A549 (cell line): ENCODE measurements at regions not wholly inside any gene's neighbourhood (a gene's known extent, or its start where the extent isn't known, plus 50 kb on each side); places are given as distances from the start of the nearest gene placed in this dataset.

ENCODE experiments used
- ATAC-seq, 2 experiments: fragments of 200-7000 bp in 1 of 2; fragments of >200 bp in 1 of 2; cut with Nextera tagmentation in 1 of 2; cut with Tn5 transposase in 1 of 2; 3 replicates each; pipeline versions ENCODE4 v1.8.0 to v1.9.1; 2018 to 2020; ENCODE audit warnings: mild to moderate bottlenecking in 1 of 2, moderate library complexity in 1 of 2
- CTCF ChIA-PET: fragments of 300-600 bp; sonication (Branson Sonifier 250); formaldehyde crosslinking; extraction: SDS; loops from one replicate; lab custom pipeline; 2021; ENCODE audit warnings: antibody characterized with exemption, inconsistent platforms; lab: Yijun Ruan, JAX
- POLR2A ChIA-PET: fragments of 350-600 bp; formaldehyde crosslinking; extraction: SDS; loops from one replicate; lab custom pipeline; 2021; ENCODE audit warnings: antibody characterized with exemption, inconsistent platforms; lab: Yijun Ruan, JAX
- DNase-seq, 2 experiments: peaks; one replicate each; pipeline versions ENCODE4 v3.0.0 to v3.0.0-alpha.2; 2011 to 2016; ENCODE audit warnings: low read depth in 1 of 2, low spot score in 1 of 2
- FAIRE-seq: peaks from 2 replicates; lab custom pipeline; 2011; peaks lifted over from hg19 to GRCh38; lab: Jason Lieb, UNC
- H3K27ac ChIP-seq, 2 experiments: fragments of >200 bp; sonication (Bioruptor Twin); formaldehyde crosslinking; 3 replicates each; pipeline ENCODE4 v1.5.1; 2016 to 2017
- H3K4me1 ChIP-seq: fragments of >200 bp; sonication (Bioruptor Twin); formaldehyde crosslinking; 3 replicates; pipeline ENCODE4 v1.6.1; 2016
- H3K4me2 ChIP-seq: fragments of >200 bp; sonication (Bioruptor Twin); formaldehyde crosslinking; 3 replicates; pipeline ENCODE4 v1.6.1; 2016
- H3K4me3 ChIP-seq: fragments of >200 bp; sonication (Bioruptor Twin); formaldehyde crosslinking; 3 replicates; pipeline ENCODE4 v1.5.1; 2016
- H3K9me3 ChIP-seq: fragments of >200 bp; sonication (Bioruptor Twin); formaldehyde crosslinking; 3 replicates; pipeline ENCODE4 v1.6.1; 2016
- BHLHE40 ChIP-seq: IDR thresholded peaks from 2 replicates; pipeline ENCODE4 v1.6.1; 2012; ENCODE audit warnings: low read depth, low read length, inconsistent platforms
- CEBPB ChIP-seq, 2 experiments: fragments of >200 bp in 1 of 2; sonication (Bioruptor Twin) in 1 of 2; formaldehyde crosslinking in 1 of 2; IDR thresholded peaks; 2 replicates each; pipeline ENCODE4 v1.6.1; 2012 to 2016
- EHMT2 ChIP-seq: fragments of 200-600 bp; sonication (generic); IDR thresholded peaks from 2 replicates; pipeline ENCODE4 v1.6.1; 2016; ENCODE audit warnings: antibody characterized with exemption, low read depth, mild to moderate bottlenecking, moderate library complexity
- FOSL2 ChIP-seq, 2 experiments: fragments of 450-650 bp in 1 of 2; fragments of >200 bp in 1 of 2; sonication (Bioruptor Twin) in 1 of 2; formaldehyde crosslinking; IDR thresholded peaks; 2 replicates each; pipeline versions ENCODE4 v1.5.0 to v1.6.1; 2016 to 2020; ENCODE audit warnings: mild to moderate bottlenecking in 1 of 2, moderate library complexity in 1 of 2
- GATA3 ChIP-seq: IDR thresholded peaks from 2 replicates; pipeline ENCODE4 v1.6.1; 2012; ENCODE audit warnings: borderline replicate concordance
- HEYL ChIP-seq: fragments of 250-450 bp; sonication (Bioruptor Pico); IDR thresholded peaks from 2 replicates; pipeline ENCODE4 v1.8.0; 2021; ENCODE audit warnings: mild to moderate bottlenecking, moderate library complexity
- HOXB5 ChIP-seq: fragments of 250-450 bp; sonication (Bioruptor Pico); IDR thresholded peaks from 2 replicates; pipeline ENCODE4 v1.5.0; 2020; ENCODE audit warnings: mild to moderate bottlenecking, moderate library complexity
- KDM1A ChIP-seq: fragments of 200-600 bp; sonication (generic); IDR thresholded peaks from 2 replicates; pipeline ENCODE4 v1.6.1; 2016; ENCODE audit warnings: low read depth, mild to moderate bottlenecking
- NPAS2 ChIP-seq: fragments of 250-450 bp; sonication (Bioruptor Pico); IDR thresholded peaks from 2 replicates; pipeline ENCODE4 v1.8.0; 2022; ENCODE audit warnings: mild to moderate bottlenecking, moderate library complexity, borderline replicate concordance
- NR3C1 ChIP-seq: fragments of >200 bp; sonication (Bioruptor Twin); formaldehyde crosslinking; IDR thresholded peaks from 3 replicates; pipeline ENCODE4 v1.6.1; 2017
- RFX5 ChIP-seq: fragments of 450-650 bp; IDR thresholded peaks from 2 replicates; pipeline ENCODE4 v1.7.1; 2014; ENCODE audit warnings: antibody characterized with exemption, mild to moderate bottlenecking, moderate library complexity
- RNF2 ChIP-seq: fragments of 200-600 bp; sonication (generic); IDR thresholded peaks from 2 replicates; pipeline ENCODE4 v1.6.1; 2016; ENCODE audit warnings: low read depth, mild to moderate bottlenecking, antibody characterized with exemption, moderate library complexity, borderline replicate concordance
- SMC3 ChIP-seq: fragments of >200 bp; sonication (Bioruptor Twin); formaldehyde crosslinking; IDR thresholded peaks from 3 replicates; pipeline ENCODE4 v1.6.1; 2018; ENCODE audit warnings: inconsistent platforms
- TF ChIP-seq, protein P1 (sequence below): fragments of 150-350 bp; IDR thresholded peaks from 2 replicates; pipeline ENCODE4 v1.6.1; 2014; ENCODE audit warnings: low read depth, mild to moderate bottlenecking, low read length
- TF ChIP-seq, protein P2 (sequence below): fragments of >200 bp; sonication (Bioruptor Twin); formaldehyde crosslinking; IDR thresholded peaks from 2 replicates; pipeline ENCODE4 v1.6.1; 2016
- TF ChIP-seq, protein P3 (sequence below): IDR thresholded peaks from 2 replicates; pipeline ENCODE4 v1.6.1; 2012
- TF ChIP-seq, protein P4 (sequence below): fragments of 250-450 bp; sonication (Bioruptor Pico); IDR thresholded peaks from 2 replicates; pipeline ENCODE4 v1.5.0; 2021; ENCODE audit warnings: mild to moderate bottlenecking, moderate library complexity, borderline replicate concordance
- TF ChIP-seq, protein P5 (sequence below): fragments of 250-450 bp; sonication (Bioruptor Pico); IDR thresholded peaks from 2 replicates; pipeline ENCODE4 v1.5.0; 2020; ENCODE audit warnings: low read depth, mild to moderate bottlenecking, moderate library complexity

DNA sequence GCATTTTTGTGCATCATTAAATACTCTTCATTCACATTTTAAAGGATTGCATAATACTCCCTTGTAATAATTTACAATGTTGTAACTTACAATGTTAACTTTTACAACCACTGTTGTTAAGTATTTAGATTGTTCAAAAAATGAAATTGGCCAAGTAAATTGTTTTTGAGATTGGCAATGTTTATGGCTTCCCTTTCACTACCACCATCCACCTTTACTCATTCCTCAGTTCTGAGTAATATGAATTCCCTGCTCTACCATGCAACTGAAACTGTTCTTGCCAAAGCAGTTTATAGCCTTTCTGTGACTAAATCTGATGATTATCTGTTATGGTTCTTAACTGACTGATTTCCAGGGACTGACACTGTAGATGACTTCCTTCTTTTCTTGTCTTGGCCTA, 80.5 kb upstream of the TMEM106B start:
- peak overlapping the region; percentile 37 for H3K4me2 ChIP-seq
- peaks cover 35% of the 10 kb centered on the region for H3K4me1 ChIP-seq
- 0 out of 3 replicates have a peak, but pooled peaks cover 3% of the 10 kb centered on the region for H3K9me3 ChIP-seq
- POLR2A ChIA-PET: no interaction called here
- peak; percentile 39 to 53; a peak in 3 of 6 replicates for ATAC-seq
- no peak for FAIRE-seq
- CTCF ChIA-PET: no interaction called here
- H3K4me3 ChIP-seq: no peak overlapping the region
- peak overlapping the region; percentile 14 to 62; a peak in 4 of 6 replicates for H3K27ac ChIP-seq
- no peak for DNase-seq
- TF ChIP-seq GATA3: peak; percentile 63; the same call in 1 of the 2 replicates
- TF ChIP-seq CEBPB (IDR thresholded peaks at IDR 0.05): peak in 1 of 2 experiments; percentile 43; a peak in 2 of 4 replicates
- TF ChIP-seq RNF2: no peak
- TF ChIP-seq, all 56 proteins: peak for 2

DNA sequence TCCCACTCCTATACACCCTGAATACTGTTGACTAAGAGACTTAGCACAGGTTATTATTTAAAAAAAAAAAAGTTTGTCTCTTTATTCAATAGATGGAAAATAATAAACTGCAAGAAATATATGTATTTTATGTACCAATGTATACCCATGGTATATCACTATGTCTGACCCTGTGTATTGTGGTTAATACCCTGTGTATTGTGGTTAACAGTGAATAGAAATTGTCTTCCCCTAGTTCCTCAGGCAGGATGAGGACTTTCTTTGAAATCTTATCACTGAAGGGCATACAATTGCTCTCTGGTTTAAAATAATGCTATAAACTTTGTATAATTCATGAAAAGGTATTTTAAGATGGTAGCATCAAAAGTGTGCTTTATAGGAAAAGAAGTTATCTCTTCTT, 80.0 kb upstream of the TMEM106B start:
- Histone ChIP-seq H3K4me1 (peaks cover 35% of the 10 kb centered on the region), H3K9me3 (0 out of 3 replicates have a peak, but pooled peaks cover 3% of the 10 kb centered on the region), H3K4me3 (no peak overlapping the region), H3K27ac (peak overlapping the region; percentile 14 to 62; a peak in 4 of 6 replicates), H3K4me2 (peak overlapping the region; percentile 37)
- ChIA-PET CTCF (no interaction called here), POLR2A (no interaction called here)
- DNase-seq (no peak), ATAC-seq (no peak), FAIRE-seq (no peak)
- TF ChIP-seq RFX5: no peak

DNA sequence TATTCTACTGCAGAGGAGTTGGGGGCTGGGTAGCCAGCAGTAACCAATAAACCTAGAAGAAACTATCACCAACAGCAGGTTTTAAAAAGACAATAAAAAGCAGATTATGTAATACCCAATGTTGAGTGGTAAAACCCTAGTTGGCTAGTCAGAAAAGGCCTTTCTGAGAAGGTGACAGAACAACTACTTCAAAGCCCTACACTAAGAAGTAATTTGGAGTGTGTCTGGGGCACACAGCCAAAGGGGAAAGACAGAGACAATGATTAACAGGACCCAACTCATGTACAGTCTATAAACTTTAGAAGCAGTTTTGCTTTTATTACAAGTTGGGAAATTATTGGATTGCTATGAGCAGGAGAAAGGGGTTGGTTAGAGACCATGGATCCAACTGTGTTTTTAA, 77.2 kb upstream of the TMEM106B start:
- ATAC-seq (peak in 1 of 2 experiments; percentile 34; a peak in 2 of 6 replicates), DNase-seq (peak in 1 of 2 experiments; percentile 32), FAIRE-seq (no peak)
- CTCF ChIA-PET: no interaction called here
- peaks cover 38% of the 10 kb centered on the region for H3K4me1 ChIP-seq
- peak overlapping the region; percentile 16 for H3K4me2 ChIP-seq
- POLR2A ChIA-PET: no interaction called here
- peak overlapping the region; percentile 21 to 48; a peak in 3 of 6 replicates for H3K27ac ChIP-seq
- H3K4me3 ChIP-seq: no peak overlapping the region
- TF ChIP-seq SMC3: 0 out of 3 replicates have a peak, but pooled peaks have one; percentile 9
- TF ChIP-seq HEYL (CRISPR knock-in tag): no peak
- peak in 1 of 2 experiments; percentile 13; a peak in 1 of 4 replicates for TF ChIP-seq CEBPB (IDR thresholded peaks at IDR 0.05)
- H3K9me3 ChIP-seq: 0 out of 3 replicates have a peak, but pooled peaks cover 3% of the 10 kb centered on the region

DNA sequence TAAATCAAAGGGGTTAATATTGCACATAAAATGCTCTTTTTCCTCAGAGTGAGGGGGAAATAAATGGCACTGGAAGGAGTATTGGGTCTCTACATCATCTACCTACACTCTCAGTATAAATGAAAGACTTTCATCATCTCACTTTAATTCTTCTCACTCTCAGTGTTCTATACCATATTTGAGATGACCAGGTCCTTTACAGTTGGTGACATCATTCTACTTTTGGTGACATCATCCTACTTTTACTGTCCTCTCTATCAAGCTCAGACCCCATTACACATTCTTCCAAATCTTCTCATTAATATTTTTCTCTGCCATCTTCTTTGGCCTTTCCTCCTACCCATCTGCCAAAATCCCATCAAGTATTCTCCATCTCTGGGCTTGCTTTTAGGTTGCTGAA, 74.6 kb upstream of the TMEM106B start:
- TF ChIP-seq RNF2: no peak
- no peak for TF ChIP-seq HOXB5 (CRISPR knock-in tag)
- TF ChIP-seq, protein P1, sequence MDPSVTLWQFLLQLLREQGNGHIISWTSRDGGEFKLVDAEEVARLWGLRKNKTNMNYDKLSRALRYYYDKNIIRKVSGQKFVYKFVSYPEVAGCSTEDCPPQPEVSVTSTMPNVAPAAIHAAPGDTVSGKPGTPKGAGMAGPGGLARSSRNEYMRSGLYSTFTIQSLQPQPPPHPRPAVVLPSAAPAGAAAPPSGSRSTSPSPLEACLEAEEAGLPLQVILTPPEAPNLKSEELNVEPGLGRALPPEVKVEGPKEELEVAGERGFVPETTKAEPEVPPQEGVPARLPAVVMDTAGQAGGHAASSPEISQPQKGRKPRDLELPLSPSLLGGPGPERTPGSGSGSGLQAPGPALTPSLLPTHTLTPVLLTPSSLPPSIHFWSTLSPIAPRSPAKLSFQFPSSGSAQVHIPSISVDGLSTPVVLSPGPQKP: no peak
- TF ChIP-seq BHLHE40: no peak
- TF ChIP-seq, protein P2, sequence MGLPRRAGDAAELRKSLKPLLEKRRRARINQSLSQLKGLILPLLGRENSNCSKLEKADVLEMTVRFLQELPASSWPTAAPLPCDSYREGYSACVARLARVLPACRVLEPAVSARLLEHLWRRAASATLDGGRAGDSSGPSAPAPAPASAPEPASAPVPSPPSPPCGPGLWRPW: no peak
- no peak for TF ChIP-seq KDM1A
- no peak for TF ChIP-seq NR3C1
- no peak for TF ChIP-seq NPAS2 (CRISPR knock-in tag)
- TF ChIP-seq, protein P3, sequence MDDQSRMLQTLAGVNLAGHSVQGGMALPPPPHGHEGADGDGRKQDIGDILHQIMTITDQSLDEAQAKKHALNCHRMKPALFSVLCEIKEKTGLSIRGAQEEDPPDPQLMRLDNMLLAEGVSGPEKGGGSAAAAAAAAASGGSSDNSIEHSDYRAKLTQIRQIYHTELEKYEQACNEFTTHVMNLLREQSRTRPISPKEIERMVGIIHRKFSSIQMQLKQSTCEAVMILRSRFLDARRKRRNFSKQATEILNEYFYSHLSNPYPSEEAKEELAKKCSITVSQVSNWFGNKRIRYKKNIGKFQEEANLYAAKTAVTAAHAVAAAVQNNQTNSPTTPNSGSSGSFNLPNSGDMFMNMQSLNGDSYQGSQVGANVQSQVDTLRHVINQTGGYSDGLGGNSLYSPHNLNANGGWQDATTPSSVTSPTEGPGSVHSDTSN: no peak
- no peak for TF ChIP-seq FOSL2 (IDR thresholded peaks at IDR 0.05)
- TF ChIP-seq FOSL2 (CRISPR knock-in tag; IDR thresholded peaks at IDR 0.05): no peak
- no peak for TF ChIP-seq EHMT2
- TF ChIP-seq, protein P4, sequence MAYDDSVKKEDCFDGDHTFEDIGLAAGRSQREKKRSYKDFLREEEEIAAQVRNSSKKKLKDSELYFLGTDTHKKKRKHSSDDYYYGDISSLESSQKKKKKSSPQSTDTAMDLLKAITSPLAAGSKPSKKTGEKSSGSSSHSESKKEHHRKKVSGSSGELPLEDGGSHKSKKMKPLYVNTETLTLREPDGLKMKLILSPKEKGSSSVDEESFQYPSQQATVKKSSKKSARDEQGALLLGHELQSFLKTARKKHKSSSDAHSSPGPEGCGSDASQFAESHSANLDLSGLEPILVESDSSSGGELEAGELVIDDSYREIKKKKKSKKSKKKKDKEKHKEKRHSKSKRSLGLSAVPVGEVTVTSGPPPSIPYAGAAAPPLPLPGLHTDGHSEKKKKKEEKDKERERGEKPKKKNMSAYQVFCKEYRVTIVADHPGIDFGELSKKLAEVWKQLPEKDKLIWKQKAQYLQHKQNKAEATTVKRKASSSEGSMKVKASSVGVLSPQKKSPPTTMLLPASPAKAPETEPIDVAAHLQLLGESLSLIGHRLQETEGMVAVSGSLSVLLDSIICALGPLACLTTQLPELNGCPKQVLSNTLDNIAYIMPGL (CRISPR knock-in tag): no peak
- TF ChIP-seq, protein P5, sequence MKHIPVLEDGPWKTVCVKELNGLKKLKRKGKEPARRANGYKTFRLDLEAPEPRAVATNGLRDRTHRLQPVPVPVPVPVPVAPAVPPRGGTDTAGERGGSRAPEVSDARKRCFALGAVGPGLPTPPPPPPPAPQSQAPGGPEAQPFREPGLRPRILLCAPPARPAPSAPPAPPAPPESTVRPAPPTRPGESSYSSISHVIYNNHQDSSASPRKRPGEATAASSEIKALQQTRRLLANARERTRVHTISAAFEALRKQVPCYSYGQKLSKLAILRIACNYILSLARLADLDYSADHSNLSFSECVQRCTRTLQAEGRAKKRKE (CRISPR knock-in tag): no peak
- TF ChIP-seq, all 56 proteins: peak for 0
- Histone ChIP-seq H3K4me3 (no peak overlapping the region), H3K4me2 (peak overlapping the region; percentile 48), H3K4me1 (peaks cover 38% of the 10 kb centered on the region), H3K9me3 (0 out of 3 replicates have a peak, but pooled peaks cover 3% of the 10 kb centered on the region), H3K27ac (peak overlapping the region; percentile 29 to 42; a peak in 3 of 6 replicates)
- ChIA-PET POLR2A (interaction anchor here (2.1 kb wide), 1 partner anchor 74 kb away, joined by 6 read pairs; the partner anchor contains the start of gene TMEM106B), CTCF (interaction anchor here (0.6 to 1.7 kb wide), 2 partner anchors 10 to 354 kb away, joined by 3 read pairs; no protein-coding TSS in a partner anchor)
- DNase-seq (no peak), FAIRE-seq (no peak), ATAC-seq (no peak)
